Body of pancreas (tissue), 4 donors: ENCODE measurements at regions not wholly inside any gene's neighbourhood (a gene's known extent, or its start where the extent isn't known, plus 50 kb on each side); places are given as distances from the start of the nearest gene placed in this dataset.

Experiments
- CTCF ChIP-seq, 7 experiments: fragments of 450-650 bp in 4 of 7; fragments of 200-600 bp in 3 of 7; sonication (generic) in 3 of 7; IDR thresholded peaks; one replicate each; pipeline ENCODE4 v1.5.1; 2016 to 2019; ENCODE audit warnings: antibody characterized with exemption in 7 of 7
- POLR2A ChIP-seq, 3 donors: fragments of 450-650 bp; IDR thresholded peaks; one replicate each; pipeline ENCODE4 v1.6.1; 2016; ENCODE audit warnings: antibody characterized with exemption in 3 of 3, mild to moderate bottlenecking in 2 of 3

DNA sequence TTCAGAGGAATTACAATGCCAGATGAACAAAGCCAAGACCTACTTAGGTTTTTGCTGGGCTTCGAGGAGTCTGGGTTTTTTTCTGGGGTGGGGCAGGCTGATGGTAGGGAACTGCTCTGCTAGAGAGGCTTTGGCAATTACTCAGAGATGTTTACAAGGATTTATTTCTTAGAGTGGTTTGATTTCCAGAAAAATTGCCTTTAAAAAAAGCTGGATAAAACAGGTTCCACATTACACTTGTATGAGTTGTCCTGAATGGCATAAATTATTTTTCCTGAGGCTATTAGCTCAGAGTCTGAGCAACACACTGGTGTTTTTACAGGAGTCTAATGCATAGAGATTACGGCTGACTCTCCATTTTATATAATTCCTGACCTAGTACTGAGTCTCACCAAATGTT lies 118.5 kb upstream of the FRMD6 start:
- no peak for TF ChIP-seq POLR2A (IDR thresholded peaks at IDR 0.05)
- no peak for TF ChIP-seq CTCF (IDR thresholded peaks at IDR 0.05)
